OCI-LY1 (cell line): ENCODE measurements at regions not wholly inside any gene's neighbourhood (a gene's known extent, or its start where the extent isn't known, plus 50 kb on each side); places are given as distances from the start of the nearest gene placed in this dataset.

ENCODE experiments used
- H2AFZ ChIP-seq: fragments of 200-600 bp; sonication (generic), shearing (Covaris generic); 2 replicates; pipeline ENCODE4 v1.6.0; 2014; ENCODE audit warnings: antibody characterized with exemption, mild to moderate bottlenecking, low read length
- H3F3A ChIP-seq: fragments of 200-600 bp; sonication (generic), shearing (Covaris generic); 2 replicates; pipeline ENCODE4 v1.6.0; 2014; ENCODE audit warnings: mild to moderate bottlenecking, antibody characterized with exemption, low read length, moderate library complexity; ENCODE audit not compliant: insufficient read depth
- H3K27ac ChIP-seq: fragments of 200-600 bp; sonication (generic); 2 replicates; pipeline ENCODE4 v1.5.1; 2014; ENCODE audit warnings: low read length, mixed run types, mild to moderate bottlenecking, low read depth; ENCODE audit not compliant: poor library complexity, severe bottlenecking
- H3K27me3 ChIP-seq: fragments of 200-600 bp; sonication (generic); 2 replicates; pipeline ENCODE4 v1.6.0; 2014; ENCODE audit warnings: antibody characterized with exemption, mild to moderate bottlenecking, low read length, moderate library complexity; ENCODE audit not compliant: insufficient read depth
- H3K36me3 ChIP-seq: fragments of 200-600 bp; sonication (generic); 2 replicates; pipeline ENCODE4 v1.6.1; 2014; ENCODE audit warnings: mild to moderate bottlenecking, antibody characterized with exemption, low read length, moderate library complexity, mixed read lengths; ENCODE audit not compliant: insufficient read depth
- H3K4me1 ChIP-seq: fragments of 200-600 bp; sonication (generic); 2 replicates; pipeline ENCODE4 v1.5.1; 2014; ENCODE audit warnings: mild to moderate bottlenecking, low read length, moderate library complexity; ENCODE audit not compliant: insufficient read depth, severe bottlenecking
- H3K4me2 ChIP-seq: fragments of 200-600 bp; sonication (generic), shearing (Covaris generic); 2 replicates; pipeline ENCODE4 v1.6.1; 2014; ENCODE audit warnings: low read length
- H3K4me3 ChIP-seq: fragments of 200-600 bp; sonication (generic); 2 replicates; pipeline ENCODE4 v1.5.1; 2014; ENCODE audit warnings: low read length, low read depth, mild to moderate bottlenecking, mixed read lengths; ENCODE audit not compliant: poor library complexity, severe bottlenecking
- H3K79me2 ChIP-seq: fragments of 200-600 bp; shearing (Covaris generic); 2 replicates; pipeline ENCODE4 v1.6.1; 2016; ENCODE audit warnings: mixed run types, low read length, mixed read lengths; ENCODE audit not compliant: insufficient read depth
- H3K9ac ChIP-seq: fragments of 200-600 bp; sonication (generic), shearing (Covaris generic); 2 replicates; pipeline ENCODE4 v1.6.1; 2014; ENCODE audit warnings: mild to moderate bottlenecking, low read length, mixed read lengths
- H3K9me2 ChIP-seq: fragments of 200-600 bp; sonication (generic), shearing (Covaris generic); 2 replicates; pipeline ENCODE4 v1.6.1; 2014; ENCODE audit warnings: low read depth, mild to moderate bottlenecking, low read length, mixed read lengths
- H3K9me3 ChIP-seq: fragments of 200-600 bp; shearing (Covaris generic); 2 replicates; pipeline ENCODE4 v1.6.1; 2014; ENCODE audit warnings: low read length, mixed read lengths
- H4K20me1 ChIP-seq: fragments of 200-600 bp; sonication (generic), shearing (Covaris generic); 2 replicates; pipeline ENCODE4 v1.6.0; 2016; ENCODE audit warnings: mild to moderate bottlenecking, low read length; ENCODE audit not compliant: insufficient read depth
- EZH2 ChIP-seq: fragments of 200-600 bp; sonication (generic), shearing (Covaris generic); IDR thresholded peaks from 2 replicates; pipeline ENCODE4 v1.8.0; 2017; ENCODE audit warnings: borderline replicate concordance, mixed run types, mild to moderate bottlenecking, antibody characterized with exemption, low read length, moderate library complexity, mixed read lengths
- TF ChIP-seq, protein P1 (sequence below): fragments of 200-600 bp; sonication (generic), shearing (Covaris generic); IDR thresholded peaks from 2 replicates; pipeline ENCODE4 v1.5.1; 2017; ENCODE audit warnings: mild to moderate bottlenecking, antibody characterized with exemption, low read length, moderate library complexity, mixed read lengths

DNA sequence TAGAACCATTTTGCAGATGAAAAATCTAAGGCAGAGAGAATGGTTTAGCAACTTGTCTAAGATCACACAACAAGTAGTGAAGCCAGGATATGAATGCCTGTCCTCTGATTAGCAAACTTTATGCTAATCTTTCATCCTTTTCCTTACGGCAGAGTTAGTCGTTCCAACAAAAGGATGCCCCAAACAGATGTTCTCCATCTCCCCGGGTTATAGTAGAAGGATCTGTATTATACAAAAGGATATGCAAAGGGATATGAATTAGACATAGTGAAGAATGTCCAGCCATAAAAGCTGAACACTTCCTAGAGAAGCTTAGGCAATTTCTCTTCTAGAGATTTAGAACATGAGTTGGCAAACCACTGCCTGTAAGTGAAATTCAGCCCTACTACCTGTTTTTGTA, 291.6 kb upstream of the DUSP10 start:
- H3K79me2 ChIP-seq = no peaks in the 10 kb centered on the region
- no peak overlapping the region for H3K27ac ChIP-seq
- H3K27me3 ChIP-seq = no peaks in the 10 kb centered on the region
- H3K36me3 ChIP-seq = no peaks in the 10 kb centered on the region
- no peak overlapping the region for H3K4me2 ChIP-seq
- no peaks in the 10 kb centered on the region for H3K9me2 ChIP-seq
- no peak for TF ChIP-seq EZH2
- TF ChIP-seq, protein P1, sequence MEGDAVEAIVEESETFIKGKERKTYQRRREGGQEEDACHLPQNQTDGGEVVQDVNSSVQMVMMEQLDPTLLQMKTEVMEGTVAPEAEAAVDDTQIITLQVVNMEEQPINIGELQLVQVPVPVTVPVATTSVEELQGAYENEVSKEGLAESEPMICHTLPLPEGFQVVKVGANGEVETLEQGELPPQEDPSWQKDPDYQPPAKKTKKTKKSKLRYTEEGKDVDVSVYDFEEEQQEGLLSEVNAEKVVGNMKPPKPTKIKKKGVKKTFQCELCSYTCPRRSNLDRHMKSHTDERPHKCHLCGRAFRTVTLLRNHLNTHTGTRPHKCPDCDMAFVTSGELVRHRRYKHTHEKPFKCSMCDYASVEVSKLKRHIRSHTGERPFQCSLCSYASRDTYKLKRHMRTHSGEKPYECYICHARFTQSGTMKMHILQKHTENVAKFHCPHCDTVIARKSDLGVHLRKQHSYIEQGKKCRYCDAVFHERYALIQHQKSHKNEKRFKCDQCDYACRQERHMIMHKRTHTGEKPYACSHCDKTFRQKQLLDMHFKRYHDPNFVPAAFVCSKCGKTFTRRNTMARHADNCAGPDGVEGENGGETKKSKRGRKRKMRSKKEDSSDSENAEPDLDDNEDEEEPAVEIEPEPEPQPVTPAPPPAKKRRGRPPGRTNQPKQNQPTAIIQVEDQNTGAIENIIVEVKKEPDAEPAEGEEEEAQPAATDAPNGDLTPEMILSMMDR = no peak
- no peaks in the 10 kb centered on the region for H3K4me1 ChIP-seq
- no peak overlapping the region for H3K4me3 ChIP-seq
- H3K9me3 ChIP-seq = no peaks in the 10 kb centered on the region
- H3K9ac ChIP-seq = no peak overlapping the region
- H2AFZ ChIP-seq = no peak overlapping the region
- H4K20me1 ChIP-seq = no peaks in the 10 kb centered on the region
- no peaks in the 10 kb centered on the region for H3F3A ChIP-seq

DNA sequence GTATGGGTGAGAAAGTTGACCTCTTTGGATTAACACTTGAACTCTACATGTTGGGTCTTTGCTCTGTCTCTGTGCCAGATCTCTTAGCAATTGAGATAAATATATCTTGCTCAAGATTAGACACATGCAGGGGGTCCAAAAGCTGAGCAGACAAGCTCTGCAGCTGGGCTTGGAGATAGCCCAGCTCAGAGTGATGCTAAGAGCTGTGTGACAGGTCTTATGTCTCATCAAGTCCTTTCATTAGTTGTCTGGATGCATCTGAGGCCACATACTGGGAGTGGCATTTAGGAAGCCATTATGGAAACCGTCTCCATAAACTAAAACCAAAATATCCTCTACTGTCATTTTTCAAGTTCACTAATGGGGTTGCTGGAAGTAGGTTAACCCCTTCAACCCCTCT, 289.4 kb upstream of the DUSP10 start:
- Histone ChIP-seq H3K79me2 (no peaks in the 10 kb centered on the region), H3K9me2 (no peaks in the 10 kb centered on the region), H3K27me3 (no peaks in the 10 kb centered on the region), H3K27ac (no peak overlapping the region), H3F3A (no peaks in the 10 kb centered on the region), H2AFZ (no peak overlapping the region), H3K36me3 (no peaks in the 10 kb centered on the region), H3K4me2 (no peak overlapping the region), H4K20me1 (no peaks in the 10 kb centered on the region), H3K9me3 (no peaks in the 10 kb centered on the region), H3K4me3 (no peak overlapping the region), H3K4me1 (no peaks in the 10 kb centered on the region), H3K9ac (no peak overlapping the region)
- TF ChIP-seq, protein P1 = no peak

DNA sequence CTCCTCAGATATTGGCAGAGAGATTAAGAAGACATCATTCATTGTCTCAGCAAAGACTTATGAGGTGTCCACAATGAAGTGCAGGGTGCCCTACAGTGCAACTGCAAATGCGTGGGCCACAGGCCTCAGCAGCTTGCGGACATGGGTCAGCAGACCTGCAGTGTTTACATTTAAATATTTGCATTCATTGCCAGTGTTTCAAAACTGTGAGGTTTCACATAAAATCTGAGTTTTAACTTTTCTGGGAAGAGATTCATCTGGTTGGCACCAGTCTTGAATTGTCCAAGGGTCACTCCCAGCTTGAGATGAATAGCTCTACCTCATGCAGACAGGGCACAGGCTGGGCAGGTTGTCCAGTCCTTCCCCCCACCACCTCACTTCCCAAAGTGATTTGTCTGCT, 286.8 kb upstream of the DUSP10 start:
- H3K4me3 ChIP-seq = no peak overlapping the region
- H3K79me2 ChIP-seq = no peaks in the 10 kb centered on the region
- no peak overlapping the region for H3K9ac ChIP-seq
- no peak overlapping the region for H3K4me2 ChIP-seq
- H3K9me3 ChIP-seq = no peaks in the 10 kb centered on the region
- H4K20me1 ChIP-seq = no peaks in the 10 kb centered on the region
- H3K36me3 ChIP-seq = no peaks in the 10 kb centered on the region
- no peaks in the 10 kb centered on the region for H3F3A ChIP-seq
- no peaks in the 10 kb centered on the region for H3K9me2 ChIP-seq
- TF ChIP-seq, protein P1 = no peak
- TF ChIP-seq EZH2 = no peak
- H2AFZ ChIP-seq = no peak overlapping the region
- H3K4me1 ChIP-seq = no peaks in the 10 kb centered on the region
- H3K27me3 ChIP-seq = no peaks in the 10 kb centered on the region
- H3K27ac ChIP-seq = no peak overlapping the region
